Keratinocyte (primary cell): ENCODE measurements at regions not wholly inside any gene's neighbourhood (a gene's known extent, or its start where the extent isn't known, plus 50 kb on each side); places are given as distances from the start of the nearest gene placed in this dataset.

Experiments used
- DNase-seq: peaks from one replicate; pipeline ENCODE4 v3.0.0-alpha.2; 2011; ENCODE audit warnings: low read depth, missing footprints, low spot score
- FAIRE-seq: peaks from 2 replicates; lab custom pipeline; 2011; peaks lifted over from hg19 to GRCh38; lab: Jason Lieb, UNC
- H2AFZ ChIP-seq: 2 replicates; pipeline ENCODE4 v1.6.0; 2012; ENCODE audit warnings: low read length, control low read depth, inconsistent platforms; ENCODE audit not compliant: control insufficient read depth
- H3K27ac ChIP-seq: 2 replicates; pipeline ENCODE4 v1.5.1; 2011; ENCODE audit warnings: low read length; ENCODE audit not compliant: control insufficient read depth, insufficient read depth
- H3K27me3 ChIP-seq: 3 replicates; pipeline ENCODE4 v1.6.0; 2011; ENCODE audit warnings: low read length; ENCODE audit not compliant: control insufficient read depth, insufficient read depth; ENCODE audit errors: extremely low read depth
- H3K36me3 ChIP-seq, 2 experiments: 2 replicates in 1 of 2; 3 replicates in 1 of 2; pipeline ENCODE4 v1.5.1; 2011; ENCODE audit warnings: low read length in 2 of 2, mild to moderate bottlenecking in 1 of 2; ENCODE audit not compliant: control insufficient read depth in 2 of 2, insufficient read depth in 2 of 2; ENCODE audit errors: extremely low read depth in 1 of 2
- H3K4me1 ChIP-seq: 3 replicates; pipeline ENCODE4 v1.5.1; 2011; ENCODE audit warnings: low read length; ENCODE audit not compliant: control insufficient read depth, insufficient read depth; ENCODE audit errors: extremely low read depth
- H3K4me2 ChIP-seq: 3 replicates; pipeline ENCODE4 v1.6.0; 2011; ENCODE audit warnings: low read depth, low read length; ENCODE audit not compliant: control insufficient read depth, insufficient read depth; ENCODE audit errors: extremely low read depth
- H3K4me3 ChIP-seq, 3 experiments: fragments of 200-600 bp in 1 of 3; sonication (generic) in 1 of 3; 2 replicates in 2 of 3; 3 replicates in 1 of 3; pipeline ENCODE4 v1.5.1; 2011 to 2016; ENCODE audit warnings: low read length in 3 of 3, mild to moderate bottlenecking in 3 of 3, control low read depth in 2 of 3, inconsistent platforms in 1 of 3, low read depth in 1 of 3, mixed read lengths in 1 of 3, mixed run types in 1 of 3, moderate library complexity in 1 of 3; ENCODE audit not compliant: control insufficient read depth in 2 of 3, insufficient read depth in 2 of 3; ENCODE audit errors: extremely low read depth in 1 of 3
- H3K79me2 ChIP-seq: 2 replicates; pipeline ENCODE4 v1.6.0; 2012; ENCODE audit warnings: low read length; ENCODE audit not compliant: control insufficient read depth, insufficient read depth
- H3K9ac ChIP-seq: 3 replicates; pipeline ENCODE4 v1.6.0; 2011; ENCODE audit warnings: low read length; ENCODE audit not compliant: control insufficient read depth, insufficient read depth; ENCODE audit errors: extremely low read depth
- H3K9me1 ChIP-seq: 3 replicates; pipeline ENCODE4 v1.6.0; 2011; ENCODE audit warnings: low read length; ENCODE audit not compliant: control insufficient read depth, insufficient read depth; ENCODE audit errors: extremely low read depth
- H3K9me3 ChIP-seq: 2 replicates; pipeline ENCODE4 v1.5.1; 2012; ENCODE audit warnings: low read depth, low read length; ENCODE audit not compliant: control insufficient read depth
- H4K20me1 ChIP-seq: 3 replicates; pipeline ENCODE4 v1.6.0; 2011; ENCODE audit warnings: low read length; ENCODE audit not compliant: control insufficient read depth, insufficient read depth; ENCODE audit errors: extremely low read depth
- EZH2 ChIP-seq: IDR thresholded peaks from one replicate; pipeline ENCODE4 v1.6.1; 2012; ENCODE audit warnings: inconsistent platforms, mild to moderate bottlenecking, low read length, moderate library complexity
- dilution Hi-C: fragments of 300-500 bp; cut with MboI; formaldehyde crosslinking; loops from one replicate; pipeline ENCODE4 v1.7.0; 2020; ENCODE audit warnings: low sequenced_read_pairs; ENCODE audit not compliant: extremely low pct_ligation_motif_present
- TF ChIP-seq, protein P1 (sequence below), 3 experiments: IDR thresholded peaks in 1 of 3; conservative IDR thresholded peaks in 1 of 3; optimal IDR thresholded peaks in 1 of 3; 2 replicates in 2 of 3; 3 replicates in 1 of 3; pipeline versions ENCODE3 to v1.5.1; 2011; ENCODE audit warnings: low read length in 3 of 3, mild to moderate bottlenecking in 3 of 3, moderate library complexity in 2 of 3, control low read depth in 1 of 3, inconsistent platforms in 1 of 3; ENCODE audit not compliant: insufficient read depth in 2 of 3; ENCODE audit errors: extremely low read depth in 1 of 3

DNA sequence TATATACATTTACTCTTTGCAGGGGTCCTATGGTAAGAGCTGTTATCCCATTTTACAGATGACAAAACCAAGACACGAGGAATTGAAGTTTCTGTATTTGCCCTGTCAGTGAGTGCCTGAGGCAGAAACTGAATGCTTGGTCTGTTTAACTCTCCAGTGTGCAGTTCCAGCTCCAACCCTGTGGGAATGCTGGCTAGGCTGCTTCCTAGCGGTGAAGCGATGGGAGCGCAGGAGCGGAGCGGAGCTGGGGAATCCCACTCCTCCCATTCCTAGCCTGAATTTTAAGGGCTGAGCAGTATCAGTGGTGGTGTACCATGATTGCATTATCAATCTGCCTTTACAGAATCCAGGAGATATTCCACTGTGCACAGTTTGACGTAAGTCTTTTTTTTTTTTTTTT lies 202.3 kb downstream of the LRRC70 start:
- TF ChIP-seq EZH2: no peak
- TF ChIP-seq, protein P1, sequence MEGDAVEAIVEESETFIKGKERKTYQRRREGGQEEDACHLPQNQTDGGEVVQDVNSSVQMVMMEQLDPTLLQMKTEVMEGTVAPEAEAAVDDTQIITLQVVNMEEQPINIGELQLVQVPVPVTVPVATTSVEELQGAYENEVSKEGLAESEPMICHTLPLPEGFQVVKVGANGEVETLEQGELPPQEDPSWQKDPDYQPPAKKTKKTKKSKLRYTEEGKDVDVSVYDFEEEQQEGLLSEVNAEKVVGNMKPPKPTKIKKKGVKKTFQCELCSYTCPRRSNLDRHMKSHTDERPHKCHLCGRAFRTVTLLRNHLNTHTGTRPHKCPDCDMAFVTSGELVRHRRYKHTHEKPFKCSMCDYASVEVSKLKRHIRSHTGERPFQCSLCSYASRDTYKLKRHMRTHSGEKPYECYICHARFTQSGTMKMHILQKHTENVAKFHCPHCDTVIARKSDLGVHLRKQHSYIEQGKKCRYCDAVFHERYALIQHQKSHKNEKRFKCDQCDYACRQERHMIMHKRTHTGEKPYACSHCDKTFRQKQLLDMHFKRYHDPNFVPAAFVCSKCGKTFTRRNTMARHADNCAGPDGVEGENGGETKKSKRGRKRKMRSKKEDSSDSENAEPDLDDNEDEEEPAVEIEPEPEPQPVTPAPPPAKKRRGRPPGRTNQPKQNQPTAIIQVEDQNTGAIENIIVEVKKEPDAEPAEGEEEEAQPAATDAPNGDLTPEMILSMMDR (optimal IDR thresholded peaks at IDR 0.05 in 1 of 3, IDR thresholded peaks at IDR 0.05 in 1 of 3, conservative IDR thresholded peaks at IDR 0.05 in 1 of 3; ENCODE audit: extremely low read depth in 1 of 3, insufficient read depth in 2 of 3, low read length in 3 of 3): no peak
- no peaks in the 10 kb centered on the region for H4K20me1 ChIP-seq
- FAIRE-seq: no peak
- no peak overlapping the region for H3K4me3 ChIP-seq
- no peak overlapping the region for H3K27ac ChIP-seq
- no peaks in the 10 kb centered on the region for H3K4me1 ChIP-seq
- H3K9ac ChIP-seq: no peak overlapping the region
- DNase-seq: no peak
- no peaks in the 10 kb centered on the region for H3K9me1 ChIP-seq
- H2AFZ ChIP-seq: no peak overlapping the region
- H3K79me2 ChIP-seq: no peaks in the 10 kb centered on the region
- H3K9me3 ChIP-seq: no peaks in the 10 kb centered on the region
- no peak overlapping the region for H3K4me2 ChIP-seq
- no peaks in the 10 kb centered on the region for H3K36me3 ChIP-seq
- dilution Hi-C loops: no loop called here
- H3K27me3 ChIP-seq: no peaks in the 10 kb centered on the region

DNA sequence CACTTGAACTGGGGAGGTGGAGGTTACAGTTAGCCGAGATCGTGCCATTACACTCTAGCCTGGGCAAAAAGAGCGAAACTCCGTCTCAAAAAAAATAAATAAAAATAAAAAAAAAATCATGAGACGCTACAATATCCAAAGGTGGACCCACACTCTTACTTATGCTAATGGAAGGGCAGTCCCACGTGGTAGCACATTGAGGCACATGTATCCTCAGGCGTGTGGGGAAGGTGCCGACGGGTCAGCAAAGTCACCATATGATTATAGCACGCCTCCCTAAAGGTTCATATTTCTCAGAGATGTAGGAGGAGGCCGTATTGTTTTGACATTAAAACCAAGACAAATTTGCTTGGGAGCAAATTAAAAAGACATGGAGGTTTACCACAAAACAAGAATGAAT lies 201.6 kb downstream of the LRRC70 start:
- no peaks in the 10 kb centered on the region for H3K79me2 ChIP-seq
- H3K4me1 ChIP-seq: no peaks in the 10 kb centered on the region
- no peak for DNase-seq
- dilution Hi-C loops: no loop called here
- H3K9ac ChIP-seq: no peak overlapping the region
- FAIRE-seq: no peak
- H3K4me2 ChIP-seq: no peak overlapping the region
- H2AFZ ChIP-seq: no peak overlapping the region
- no peak overlapping the region for H3K4me3 ChIP-seq
- H3K27ac ChIP-seq: no peak overlapping the region
- H3K9me1 ChIP-seq: no peaks in the 10 kb centered on the region
- H3K27me3 ChIP-seq: no peaks in the 10 kb centered on the region
- H3K36me3 ChIP-seq: no peaks in the 10 kb centered on the region
- H3K9me3 ChIP-seq: no peaks in the 10 kb centered on the region
- H4K20me1 ChIP-seq: no peaks in the 10 kb centered on the region
- TF ChIP-seq, protein P1 (optimal IDR thresholded peaks at IDR 0.05 in 1 of 3, IDR thresholded peaks at IDR 0.05 in 1 of 3, conservative IDR thresholded peaks at IDR 0.05 in 1 of 3; ENCODE audit: extremely low read depth in 1 of 3, insufficient read depth in 2 of 3, low read length in 3 of 3): no peak
- TF ChIP-seq EZH2: no peak
